ENCODE measurements at regions not wholly inside any gene's neighbourhood (a gene's known extent, or its start where the extent isn't known, plus 50 kb on each side); places are given as distances from the start of the nearest gene placed in this dataset.

DNA sequence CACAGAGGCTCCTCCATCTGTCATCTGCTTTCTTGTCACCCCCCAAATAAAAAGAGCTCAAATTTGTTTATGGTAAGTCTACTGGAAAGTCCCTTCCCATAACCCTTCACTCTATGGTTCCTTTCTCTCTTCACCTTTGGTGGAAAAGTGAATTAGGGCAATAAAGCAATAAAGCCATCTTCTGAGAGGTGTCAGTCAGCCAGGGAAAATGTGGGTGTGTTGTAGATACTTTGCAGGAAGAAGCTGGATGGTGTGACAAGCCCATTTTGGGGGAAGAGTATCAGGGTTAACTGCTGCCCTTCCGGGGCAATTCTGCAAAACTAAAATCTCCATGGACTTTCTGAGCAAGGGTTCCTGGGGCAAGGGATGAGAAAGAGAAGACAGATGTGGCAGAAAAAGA, 197.9 kb downstream of the SH3BP4 start:
- TF ChIP-seq TAF1 (IDR thresholded peaks at IDR 0.05; ENCODE audit: borderline replicate concordance, low read depth, low read length) (no peak), POLR2AphosphoS5 (IDR thresholded peaks at IDR 0.05; ENCODE audit: low read depth, low read length) (no peak)
